H1 (cell line): ENCODE measurements at regions not wholly inside any gene's neighbourhood (a gene's known extent, or its start where the extent isn't known, plus 50 kb on each side); places are given as distances from the start of the nearest gene placed in this dataset.

Experiments used
- CTCF ChIA-PET: fragments of 300-600 bp; sonication (Branson Sonifier 250); formaldehyde crosslinking; loops from one replicate; lab custom pipeline; 2021; ENCODE audit not compliant: partially characterized antibody; lab: Charles Lee
- POLR2A ChIA-PET: fragments of 300-600 bp; sonication (Branson Sonifier 250); formaldehyde crosslinking; loops from one replicate; lab custom pipeline; 2021; ENCODE audit warnings: inconsistent platforms; ENCODE audit not compliant: partially characterized antibody; lab: Charles Lee
- DNase-seq, 2 experiments: peaks; one replicate each; pipeline versions ENCODE4 v3.0.0 to v3.0.0-alpha.2; 2010 to 2022; ENCODE audit warnings: low spot score in 2 of 2, low read depth in 1 of 2, mixed read lengths in 1 of 2
- FAIRE-seq: peaks from 2 replicates; lab custom pipeline; 2011; peaks lifted over from hg19 to GRCh38; lab: Jason Lieb, UNC
- H2AFZ ChIP-seq: 2 replicates; pipeline ENCODE4 v1.8.1; 2012; ENCODE audit warnings: low read length, inconsistent platforms
- H2AK5ac ChIP-seq: 2 replicates; pipeline ENCODE4 v1.6.1; 2013; ENCODE audit warnings: low read depth, low read length
- H2BK120ac ChIP-seq: replicated peaks from 2 replicates; pipeline ENCODE3; 2013; ENCODE audit warnings: low read depth, low read length, inconsistent platforms
- H2BK12ac ChIP-seq: 2 replicates; pipeline ENCODE4 v1.6.1; 2013; ENCODE audit warnings: low read depth, low read length
- H2BK15ac ChIP-seq: 2 replicates; pipeline ENCODE4 v1.6.1; 2013; ENCODE audit warnings: low read length
- H2BK20ac ChIP-seq: 2 replicates; pipeline ENCODE4 v1.6.1; 2013; ENCODE audit warnings: low read length
- H2BK5ac ChIP-seq: 2 replicates; pipeline ENCODE4 v1.6.1; 2013; ENCODE audit warnings: low read depth, low read length
- H3K14ac ChIP-seq: 2 replicates; pipeline ENCODE4 v1.6.1; 2013; ENCODE audit warnings: inconsistent platforms; ENCODE audit not compliant: insufficient read length
- H3K18ac ChIP-seq: 2 replicates; pipeline ENCODE4 v1.6.1; 2013; ENCODE audit warnings: low read length; ENCODE audit errors: extremely low read depth
- H3K23ac ChIP-seq: 2 replicates; pipeline ENCODE4 v1.6.1; 2013; ENCODE audit warnings: inconsistent platforms; ENCODE audit not compliant: insufficient read length
- H3K23me2 ChIP-seq: 2 replicates; pipeline ENCODE4 v1.6.1; 2013; ENCODE audit warnings: low read depth, low read length
- H3K27ac ChIP-seq: 2 replicates; pipeline ENCODE4 v1.6.1; 2011; ENCODE audit warnings: low read depth, low read length, inconsistent platforms
- H3K27me3 ChIP-seq, 4 experiments: replicated peaks in 1 of 4; 1 replicate in 1 of 4; 2 replicates in 3 of 4; pipeline versions ENCODE4 v1.6.1 to v1.8.1; 2011 to 2013; ENCODE audit warnings: low read length in 3 of 4, mild to moderate bottlenecking in 3 of 4, inconsistent platforms in 2 of 4, mixed read lengths in 2 of 4, moderate library complexity in 1 of 4; ENCODE audit not compliant: control insufficient read depth in 3 of 4, insufficient read depth in 3 of 4; ENCODE audit errors: extremely low read depth in 1 of 4
- H3K36me3 ChIP-seq, 4 experiments: 2 replicates each; pipeline versions ENCODE4 v1.6.1 to v1.8.1; 2011 to 2013; ENCODE audit warnings: mild to moderate bottlenecking in 4 of 4, low read length in 3 of 4, moderate library complexity in 2 of 4, control low read depth in 1 of 4, inconsistent platforms in 1 of 4; ENCODE audit not compliant: insufficient read depth in 4 of 4, control insufficient read depth in 2 of 4
- H3K4ac ChIP-seq: replicated peaks from 2 replicates; pipeline ENCODE3; 2013; ENCODE audit warnings: low read length, low read depth, mixed read lengths, inconsistent platforms; ENCODE audit not compliant: insufficient read length
- H3K4me1 ChIP-seq, 4 experiments: replicated peaks in 1 of 4; 1 replicate in 1 of 4; 2 replicates in 3 of 4; pipeline versions ENCODE4 v1.6.1 to v1.8.1; 2011 to 2013; ENCODE audit warnings: low read length in 3 of 4, inconsistent platforms in 2 of 4, mixed read lengths in 1 of 4; ENCODE audit not compliant: insufficient read depth in 4 of 4, control insufficient read depth in 3 of 4
- H3K4me2 ChIP-seq, 2 experiments: 2 replicates each; pipeline versions ENCODE4 v1.6.1 to v1.8.1; 2011 to 2013; ENCODE audit warnings: low read depth in 2 of 2, low read length in 2 of 2, control low read depth in 1 of 2, inconsistent platforms in 1 of 2, mild to moderate bottlenecking in 1 of 2; ENCODE audit not compliant: insufficient read depth in 1 of 2
- H3K4me3 ChIP-seq, 4 experiments: fragments of 200-600, 300-600 bp in 1 of 4; sonication (generic), shearing (Covaris generic), sonication (Bioruptor Twin) in 1 of 4; 2 replicates each; pipeline versions ENCODE4 v1.5.1 to v1.8.1; 2011 to 2016; ENCODE audit warnings: low read length in 4 of 4, low read depth in 3 of 4, control low read depth in 2 of 4, inconsistent platforms in 2 of 4, mild to moderate bottlenecking in 2 of 4, mixed read lengths in 1 of 4, moderate library complexity in 1 of 4; ENCODE audit not compliant: insufficient read depth in 2 of 4; ENCODE audit errors: extremely low read depth in 1 of 4
- H3K56ac ChIP-seq: replicated peaks from 2 replicates; pipeline ENCODE3; 2013; ENCODE audit warnings: low read depth, mild to moderate bottlenecking, mixed read lengths, low read length, inconsistent platforms; ENCODE audit not compliant: insufficient read length
- H3K79me1 ChIP-seq: 2 replicates; pipeline ENCODE4 v1.6.1; 2013; ENCODE audit warnings: low read depth, low read length, control low read depth
- H3K79me2 ChIP-seq, 2 experiments: 2 replicates each; pipeline versions ENCODE4 v1.6.1 to v1.8.1; 2012 to 2013; ENCODE audit warnings: low read length in 2 of 2, mild to moderate bottlenecking in 2 of 2, inconsistent platforms in 1 of 2; ENCODE audit not compliant: insufficient read depth in 2 of 2, control insufficient read depth in 1 of 2
- H3K9ac ChIP-seq, 4 experiments: replicated peaks in 1 of 4; 1 replicate in 1 of 4; 2 replicates in 3 of 4; pipeline versions ENCODE4 v1.6.1 to v1.8.1; 2011 to 2013; ENCODE audit warnings: low read depth in 3 of 4, low read length in 3 of 4, control low read depth in 2 of 4, mild to moderate bottlenecking in 2 of 4, moderate library complexity in 2 of 4, inconsistent platforms in 1 of 4; ENCODE audit errors: extremely low read depth in 1 of 4
- H3K9me3 ChIP-seq, 2 experiments: 2 replicates each; pipeline versions ENCODE4 v1.6.1 to v1.8.1; 2012 to 2013; ENCODE audit warnings: mild to moderate bottlenecking in 2 of 2, moderate library complexity in 2 of 2, control low read depth in 1 of 2, inconsistent platforms in 1 of 2, low read depth in 1 of 2, low read length in 1 of 2, mixed read lengths in 1 of 2; ENCODE audit not compliant: insufficient read depth in 2 of 2
- H4K20me1 ChIP-seq, 2 experiments: replicated peaks in 1 of 2; 2 replicates each; pipeline versions ENCODE3 to v1.8.1; 2011 to 2013; ENCODE audit warnings: inconsistent platforms in 2 of 2, low read length in 2 of 2, mild to moderate bottlenecking in 1 of 2; ENCODE audit not compliant: insufficient read depth in 2 of 2, control insufficient read depth in 1 of 2
- H4K5ac ChIP-seq: 2 replicates; pipeline ENCODE4 v1.6.1; 2013; ENCODE audit warnings: low read length, low read depth, mixed read lengths, inconsistent platforms; ENCODE audit not compliant: insufficient read length
- H4K8ac ChIP-seq: 2 replicates; pipeline ENCODE4 v1.8.0; 2013; ENCODE audit warnings: mild to moderate bottlenecking, moderate library complexity, low read length, inconsistent platforms; ENCODE audit not compliant: insufficient read depth; ENCODE audit errors: extremely low read depth
- H4K91ac ChIP-seq: replicated peaks from 2 replicates; pipeline ENCODE3; 2013; ENCODE audit warnings: low read length, mixed read lengths, inconsistent platforms; ENCODE audit not compliant: insufficient read length
- ATF2 ChIP-seq: IDR thresholded peaks from 2 replicates; pipeline ENCODE4 v1.6.1; 2012; ENCODE audit warnings: low read length, inconsistent platforms
- BRCA1 ChIP-seq: IDR thresholded peaks from 2 replicates; pipeline ENCODE4 v1.6.1; 2012; ENCODE audit warnings: low read depth, low read length, improper control_type of control experiment
- E2F6 ChIP-seq: IDR thresholded peaks from 2 replicates; pipeline ENCODE4 v1.6.1; 2012; ENCODE audit warnings: inconsistent platforms
- EP300 ChIP-seq, 2 experiments: IDR thresholded peaks; 1 replicate in 1 of 2; 2 replicates in 1 of 2; pipeline ENCODE4 v1.6.1; 2011 to 2012; ENCODE audit warnings: low read depth in 2 of 2, low read length in 2 of 2, mild to moderate bottlenecking in 2 of 2, borderline replicate concordance in 1 of 2, inconsistent platforms in 1 of 2, moderate library complexity in 1 of 2
- FOSL1 ChIP-seq: IDR thresholded peaks from 2 replicates; pipeline ENCODE4 v1.6.1; 2011; ENCODE audit warnings: mild to moderate bottlenecking, low read depth, low read length, moderate library complexity; ENCODE audit not compliant: insufficient read depth
- HDAC2 ChIP-seq, 2 experiments: fragments of 300-600 bp in 1 of 2; sonication (generic) in 1 of 2; IDR thresholded peaks; 2 replicates each; pipeline ENCODE4 v1.6.1; 2011 to 2012; ENCODE audit warnings: low read depth in 2 of 2, low read length in 2 of 2, mild to moderate bottlenecking in 2 of 2, moderate library complexity in 2 of 2, borderline replicate concordance in 1 of 2, inconsistent platforms in 1 of 2
- KDM1A ChIP-seq: fragments of 200-600, 300-600 bp; sonication (generic); IDR thresholded peaks from 2 replicates; pipeline ENCODE4 v1.7.1; 2016; ENCODE audit warnings: mild to moderate bottlenecking, low read length, borderline replicate concordance
- NANOG ChIP-seq: IDR thresholded peaks from 2 replicates; pipeline ENCODE4 v1.6.1; 2011; ENCODE audit warnings: low read length, low read depth, mild to moderate bottlenecking, inconsistent platforms; ENCODE audit not compliant: insufficient read depth, poor library complexity, severe bottlenecking
- POU5F1 ChIP-seq: IDR thresholded peaks from 2 replicates; pipeline ENCODE4 v1.6.1; 2011; ENCODE audit warnings: low read depth, mild to moderate bottlenecking, low read length, moderate library complexity
- SAP30 ChIP-seq: fragments of 300-600 bp; sonication (generic); IDR thresholded peaks from 2 replicates; pipeline ENCODE4 v1.7.1; 2012; ENCODE audit warnings: low read length, moderate library complexity, mild to moderate bottlenecking, inconsistent platforms; ENCODE audit not compliant: insufficient read depth, insufficient replicate concordance
- SP1 ChIP-seq: IDR thresholded peaks from 2 replicates; pipeline ENCODE4 v1.6.1; 2011; ENCODE audit warnings: low read depth, low read length
- WGBS, 2 experiments: shearing (Covaris generic) in 1 of 2; methylation state at CpG; one replicate each; pipeline versions ENCODE4 v1.1.6 to v1.1.7; 2013 to 2015; ENCODE audit warnings: low lambda C conversion rate in 2 of 2, mixed read lengths in 2 of 2, inconsistent platforms in 1 of 2, low coverage in 1 of 2, missing lambda C conversion rate in 1 of 2; ENCODE audit not compliant: insufficient replicate concordance in 2 of 2, insufficient coverage in 1 of 2, insufficient read length in 1 of 2; ENCODE audit errors: extremely low coverage in 1 of 2, missing lambda C conversion rate in 1 of 2; 5-methylcytosine and 5-hydroxymethylcytosine counted together

DNA sequence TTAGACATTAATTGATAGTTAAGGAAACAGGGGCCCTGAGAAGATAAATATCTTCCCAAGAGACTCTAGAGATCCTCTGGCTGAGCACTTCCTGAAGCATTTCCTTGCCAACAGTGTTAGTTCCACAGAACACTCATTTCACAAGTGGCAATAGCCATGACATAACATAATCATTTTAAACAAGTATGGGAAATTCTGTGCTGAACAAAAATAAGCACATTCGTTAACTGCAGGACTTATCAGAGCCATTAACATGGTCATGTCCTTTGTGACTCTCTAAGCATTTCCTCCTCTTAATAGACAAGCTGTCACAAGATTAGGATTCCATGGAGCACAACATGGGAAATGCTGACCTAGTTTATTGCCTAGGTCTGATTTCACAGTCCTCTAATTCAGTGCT, 184.9 kb downstream of the SNX18 start:
- H3K14ac ChIP-seq = no peak overlapping the region
- H3K79me1 ChIP-seq = no peaks in the 10 kb centered on the region
- H3K23ac ChIP-seq = no peak overlapping the region
- H3K4me3 ChIP-seq = no peak overlapping the region
- no peaks in the 10 kb centered on the region for H3K9me3 ChIP-seq
- no peaks in the 10 kb centered on the region for H3K27me3 ChIP-seq
- H2AK5ac ChIP-seq = no peak overlapping the region
- H3K9ac ChIP-seq = no peak overlapping the region
- POLR2A ChIA-PET = no interaction called here
- H4K5ac ChIP-seq = no peak overlapping the region
- FAIRE-seq (no peak), DNase-seq (no peak)
- no peak overlapping the region for H4K8ac ChIP-seq
- H3K23me2 ChIP-seq = no peaks in the 10 kb centered on the region
- no peak overlapping the region for H4K91ac ChIP-seq
- H2BK15ac ChIP-seq = no peak overlapping the region
- H3K36me3 ChIP-seq = no peaks in the 10 kb centered on the region
- no peak overlapping the region for H3K18ac ChIP-seq
- H3K4me2 ChIP-seq = no peak overlapping the region
- no peaks in the 10 kb centered on the region for H3K79me2 ChIP-seq
- H2BK5ac ChIP-seq = no peak overlapping the region
- 86% methylated on average over 1 of the region's 1 CpG; no CpG with 5 or more reads in 1 of the 2 experiments for WGBS, 2 experiments
- CTCF ChIA-PET = interaction anchor here (1.2 kb wide), 1 partner anchor 13 kb away, joined by 4 read pairs; no protein-coding TSS in a partner anchor
- H3K4me1 ChIP-seq = peaks cover 0 to 9% (median 3%) of the 10 kb centered on the region in 4 experiments; a peak in 5 of 7 replicates
- no peak overlapping the region for H2BK12ac ChIP-seq
- no peak overlapping the region for H3K4ac ChIP-seq
- H2AFZ ChIP-seq = no peak overlapping the region
- no peak overlapping the region for H2BK20ac ChIP-seq
- H3K56ac ChIP-seq = no peak overlapping the region
- no peaks in the 10 kb centered on the region for H4K20me1 ChIP-seq
- no peak overlapping the region for H2BK120ac ChIP-seq
- H3K27ac ChIP-seq = no peak overlapping the region
- no peak for TF ChIP-seq SAP30
- TF ChIP-seq HDAC2 (IDR thresholded peaks at IDR 0.05; ENCODE audit: borderline replicate concordance in 1 of 2, low read depth in 2 of 2, low read length in 2 of 2) = no peak
- no peak for TF ChIP-seq KDM1A
- TF ChIP-seq POU5F1 = no peak
- no peak for TF ChIP-seq ATF2
- TF ChIP-seq BRCA1 = no peak
- TF ChIP-seq EP300 (IDR thresholded peaks at IDR 0.05; ENCODE audit: borderline replicate concordance in 1 of 2, low read depth in 2 of 2, low read length in 2 of 2) = no peak
- no peak for TF ChIP-seq E2F6
- no peak for TF ChIP-seq NANOG
- TF ChIP-seq SP1 = no peak
- no peak for TF ChIP-seq FOSL1
